Spleen (tissue), 7 donors: ENCODE measurements at regions not wholly inside any gene's neighbourhood (a gene's known extent, or its start where the extent isn't known, plus 50 kb on each side); places are given as distances from the start of the nearest gene placed in this dataset.

Experiments used
- POLR2A ChIP-seq, 3 donors: fragments of 450-650 bp; IDR thresholded peaks; one replicate each; pipeline ENCODE4 v1.5.1; 2017; ENCODE audit warnings: antibody characterized with exemption in 3 of 3, mild to moderate bottlenecking in 1 of 3
- TF ChIP-seq, protein P1 (sequence below), 11 experiments: fragments of 200-600 bp in 7 of 11; fragments of 450-650 bp in 4 of 11; sonication (generic) in 4 of 11; IDR thresholded peaks in 8 of 11; conservative IDR thresholded peaks in 3 of 11; 1 replicate in 7 of 11; 2 replicates in 4 of 11; pipeline versions ENCODE4 v1.4.0 to v1.8.0; 2016 to 2021; ENCODE audit warnings: antibody characterized with exemption in 11 of 11, inconsistent platforms in 4 of 11, mild to moderate bottlenecking in 1 of 11
- donor health status: DM: no; HTN: no; CAD: no; lungs with moderate emphysema.
- donor health status: DM: no; HTN: no; CAD: no.
- donor health status: DM: no; HTN: no; CAD: no.

GRCh38 chr2:228540976-228541375 is 359.5 kb upstream of the SPHKAP start:
- TF ChIP-seq POLR2A (IDR thresholded peaks at IDR 0.05): no peak
- TF ChIP-seq, protein P1, sequence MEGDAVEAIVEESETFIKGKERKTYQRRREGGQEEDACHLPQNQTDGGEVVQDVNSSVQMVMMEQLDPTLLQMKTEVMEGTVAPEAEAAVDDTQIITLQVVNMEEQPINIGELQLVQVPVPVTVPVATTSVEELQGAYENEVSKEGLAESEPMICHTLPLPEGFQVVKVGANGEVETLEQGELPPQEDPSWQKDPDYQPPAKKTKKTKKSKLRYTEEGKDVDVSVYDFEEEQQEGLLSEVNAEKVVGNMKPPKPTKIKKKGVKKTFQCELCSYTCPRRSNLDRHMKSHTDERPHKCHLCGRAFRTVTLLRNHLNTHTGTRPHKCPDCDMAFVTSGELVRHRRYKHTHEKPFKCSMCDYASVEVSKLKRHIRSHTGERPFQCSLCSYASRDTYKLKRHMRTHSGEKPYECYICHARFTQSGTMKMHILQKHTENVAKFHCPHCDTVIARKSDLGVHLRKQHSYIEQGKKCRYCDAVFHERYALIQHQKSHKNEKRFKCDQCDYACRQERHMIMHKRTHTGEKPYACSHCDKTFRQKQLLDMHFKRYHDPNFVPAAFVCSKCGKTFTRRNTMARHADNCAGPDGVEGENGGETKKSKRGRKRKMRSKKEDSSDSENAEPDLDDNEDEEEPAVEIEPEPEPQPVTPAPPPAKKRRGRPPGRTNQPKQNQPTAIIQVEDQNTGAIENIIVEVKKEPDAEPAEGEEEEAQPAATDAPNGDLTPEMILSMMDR (IDR thresholded peaks at IDR 0.05 in 8 of 11, conservative IDR thresholded peaks at IDR 0.05 in 3 of 11): no peak
